ENCODE measurements at regions not wholly inside any gene's neighbourhood (a gene's known extent, or its start where the extent isn't known, plus 50 kb on each side); places are given as distances from the start of the nearest gene placed in this dataset.

GRCh38 chr13:53341144-53341510, 312.5 kb downstream of the OLFM4 start:
- H3K9me3 ChIP-seq (ENCODE audit: control extremely low read depth in 1 of 5, control insufficient read depth in 4 of 5, insufficient read depth in 2 of 5, low read depth in 1 of 5, low read length in 4 of 5), result no peaks in the 10 kb centered on the region
- no peaks in the 10 kb centered on the region for H3K27me3 ChIP-seq (replicated peaks in 2 of 5; ENCODE audit: control insufficient read depth in 4 of 5, insufficient read depth in 5 of 5, low read length in 4 of 5)
- 90% methylated on average over 3 of the region's 3 CpGs for WGBS (ENCODE audit: insufficient coverage)
- ChIA-PET POLR2A (no interaction called here), CTCF (no interaction called here)
- no peaks in the 10 kb centered on the region for H3K4me1 ChIP-seq (ENCODE audit: control extremely low read depth in 1 of 4, control insufficient read depth in 4 of 4, insufficient read depth in 4 of 4, low read length in 3 of 4)
- no peak for DNase-seq
- H3K27ac ChIP-seq (ENCODE audit: insufficient read depth in 1 of 2, low read depth in 1 of 2, low read length in 2 of 2, poor library complexity in 1 of 2, severe bottlenecking in 2 of 2), result no peak overlapping the region
- H3K36me3 ChIP-seq (ENCODE audit: control insufficient read depth in 4 of 4, insufficient read depth in 4 of 4, low read length in 3 of 4), result no peaks in the 10 kb centered on the region
- H3K4me3 ChIP-seq (ENCODE audit: control insufficient read depth in 1 of 7, extremely low read depth in 1 of 7, insufficient read depth in 4 of 7, low read depth in 2 of 7, low read length in 6 of 7), result no peak overlapping the region

- Histone ChIP-seq H3K4me3 (ENCODE audit: control insufficient read depth in 1 of 7, extremely low read depth in 1 of 7, insufficient read depth in 4 of 7, low read depth in 2 of 7, low read length in 6 of 7) (no peak overlapping the region), H3K4me1 (ENCODE audit: control extremely low read depth in 1 of 4, control insufficient read depth in 4 of 4, insufficient read depth in 4 of 4, low read length in 3 of 4) (no peaks in the 10 kb centered on the region), H3K27ac (ENCODE audit: insufficient read depth in 1 of 2, low read depth in 1 of 2, low read length in 2 of 2, poor library complexity in 1 of 2, severe bottlenecking in 2 of 2) (no peak overlapping the region), H3K36me3 (ENCODE audit: control insufficient read depth in 4 of 4, insufficient read depth in 4 of 4, low read length in 3 of 4) (no peaks in the 10 kb centered on the region), H3K9me3 (ENCODE audit: control extremely low read depth in 1 of 5, control insufficient read depth in 4 of 5, insufficient read depth in 2 of 5, low read depth in 1 of 5, low read length in 4 of 5) (no peaks in the 10 kb centered on the region), H3K27me3 (replicated peaks in 2 of 5; ENCODE audit: control insufficient read depth in 4 of 5, insufficient read depth in 5 of 5, low read length in 4 of 5) (no peaks in the 10 kb centered on the region)
- 23% methylated on average over 2 of the region's 3 CpGs for WGBS (ENCODE audit: insufficient coverage)
- no peak for DNase-seq
- ChIA-PET POLR2A (no interaction called here), CTCF (no interaction called here)
Measured at GRCh38 chr13:53342623-53343360, 314.2 kb downstream of the OLFM4 start.

DNA sequence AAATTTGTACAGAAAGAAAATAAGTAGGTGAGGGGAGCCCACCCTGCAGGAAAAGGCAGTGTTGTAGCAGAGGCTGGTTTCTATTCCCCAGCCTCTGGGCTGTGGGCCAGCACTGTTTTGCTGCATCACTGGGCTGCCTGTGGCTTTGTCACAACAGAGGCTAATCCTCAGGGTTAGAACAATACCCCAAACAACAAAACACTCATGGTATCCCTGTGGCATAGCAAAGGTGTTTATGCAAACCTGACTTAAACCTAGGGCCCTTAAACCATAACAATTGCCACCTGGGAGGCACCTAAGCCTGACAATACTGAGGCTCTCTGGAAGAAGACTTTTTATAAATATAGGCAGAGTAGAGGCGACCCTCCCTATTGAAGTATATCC, 314.7 kb downstream of the OLFM4 start:
- H3K9me3 ChIP-seq (ENCODE audit: control extremely low read depth in 1 of 5, control insufficient read depth in 4 of 5, insufficient read depth in 2 of 5, low read depth in 1 of 5, low read length in 4 of 5), result no peaks in the 10 kb centered on the region
- no peak for DNase-seq
- no peaks in the 10 kb centered on the region for H3K36me3 ChIP-seq (ENCODE audit: control insufficient read depth in 4 of 4, insufficient read depth in 4 of 4, low read length in 3 of 4)
- H3K27ac ChIP-seq (ENCODE audit: insufficient read depth in 1 of 2, low read depth in 1 of 2, low read length in 2 of 2, poor library complexity in 1 of 2, severe bottlenecking in 2 of 2), result no peak overlapping the region
- ChIA-PET POLR2A (no interaction called here), CTCF (no interaction called here)
- H3K4me3 ChIP-seq (ENCODE audit: control insufficient read depth in 1 of 7, extremely low read depth in 1 of 7, insufficient read depth in 4 of 7, low read depth in 2 of 7, low read length in 6 of 7), result no peak overlapping the region
- no CpG with 5 or more reads among the region's 1 CpG for WGBS (ENCODE audit: insufficient coverage)
- H3K27me3 ChIP-seq (replicated peaks in 2 of 5; ENCODE audit: control insufficient read depth in 4 of 5, insufficient read depth in 5 of 5, low read length in 4 of 5), result no peaks in the 10 kb centered on the region
- H3K4me1 ChIP-seq (ENCODE audit: control extremely low read depth in 1 of 4, control insufficient read depth in 4 of 4, insufficient read depth in 4 of 4, low read length in 3 of 4), result no peaks in the 10 kb centered on the region

DNA sequence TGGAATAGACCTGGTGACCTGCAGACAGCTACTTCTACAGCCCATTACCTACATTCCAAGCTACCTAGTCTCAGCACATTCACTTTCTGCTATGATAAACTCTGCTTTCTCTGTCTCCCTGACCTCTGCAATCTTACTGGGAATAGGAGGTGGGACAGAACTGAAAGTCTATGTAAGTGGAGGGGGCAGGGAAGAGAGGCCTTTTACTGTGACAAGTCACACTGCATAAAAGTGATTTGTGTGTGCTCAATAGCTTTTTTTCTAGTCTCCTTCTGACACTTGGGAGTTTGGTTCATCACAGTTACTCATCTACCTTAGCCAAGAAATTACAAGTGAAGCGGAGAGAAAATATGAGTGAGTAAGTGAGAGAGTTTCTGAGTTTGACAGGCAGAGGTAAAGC, 322.4 kb downstream of the OLFM4 start:
- Histone ChIP-seq H3K4me3 (ENCODE audit: control insufficient read depth in 1 of 7, extremely low read depth in 1 of 7, insufficient read depth in 4 of 7, low read depth in 2 of 7, low read length in 6 of 7) (no peak overlapping the region), H3K27me3 (replicated peaks in 2 of 5; ENCODE audit: control insufficient read depth in 4 of 5, insufficient read depth in 5 of 5, low read length in 4 of 5) (no peaks in the 10 kb centered on the region), H3K27ac (ENCODE audit: insufficient read depth in 1 of 2, low read depth in 1 of 2, low read length in 2 of 2, poor library complexity in 1 of 2, severe bottlenecking in 2 of 2) (no peak overlapping the region), H3K9me3 (ENCODE audit: control extremely low read depth in 1 of 5, control insufficient read depth in 4 of 5, insufficient read depth in 2 of 5, low read depth in 1 of 5, low read length in 4 of 5) (no peaks in the 10 kb centered on the region), H3K36me3 (ENCODE audit: control insufficient read depth in 4 of 4, insufficient read depth in 4 of 4, low read length in 3 of 4) (no peaks in the 10 kb centered on the region), H3K4me1 (ENCODE audit: control extremely low read depth in 1 of 4, control insufficient read depth in 4 of 4, insufficient read depth in 4 of 4, low read length in 3 of 4) (no peaks in the 10 kb centered on the region)
- DNase-seq, result no peak
- ChIA-PET POLR2A (no interaction called here), CTCF (no interaction called here)
- WGBS (ENCODE audit: insufficient coverage), result no CpG with 5 or more reads among the region's 1 CpG

GRCh38 chr13:53357582-53357981, 329.0 kb downstream of the OLFM4 start:
- CTCF ChIA-PET, result no interaction called here
- POLR2A ChIA-PET, result no interaction called here

DNA sequence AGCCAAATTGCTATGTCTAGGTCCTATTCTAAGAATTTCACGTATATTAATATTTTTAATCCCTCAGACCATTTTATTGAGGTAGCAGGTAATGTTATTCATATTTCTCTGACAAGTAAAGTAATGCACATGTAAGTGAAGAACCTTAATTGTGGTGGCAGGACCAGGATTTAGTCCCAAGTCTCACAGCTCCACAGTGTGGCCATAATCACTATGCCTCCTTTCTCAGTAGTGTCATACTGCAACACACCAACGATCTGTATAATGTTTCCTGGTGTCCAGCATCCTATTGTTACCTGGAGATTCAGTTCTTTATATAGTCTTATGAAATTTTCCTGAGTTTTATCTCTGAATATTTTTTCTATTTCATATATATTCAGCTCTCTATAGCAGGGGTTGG, 340.3 kb downstream of the OLFM4 start:
- WGBS (ENCODE audit: insufficient coverage), result no CpG with 5 or more reads among the region's 2 CpGs
- no peak for DNase-seq
- H3K36me3 ChIP-seq (ENCODE audit: control insufficient read depth in 4 of 4, insufficient read depth in 4 of 4, low read length in 3 of 4), result no peaks in the 10 kb centered on the region
- ChIA-PET POLR2A (no interaction called here), CTCF (no interaction called here)
- H3K27me3 ChIP-seq (replicated peaks in 2 of 5; ENCODE audit: control insufficient read depth in 4 of 5, insufficient read depth in 5 of 5, low read length in 4 of 5), result peaks cover 0 to 2% (median 0%) of the 10 kb centered on the region in 5 experiments
- H3K4me1 ChIP-seq (ENCODE audit: control extremely low read depth in 1 of 4, control insufficient read depth in 4 of 4, insufficient read depth in 4 of 4, low read length in 3 of 4), result no peaks in the 10 kb centered on the region
- H3K4me3 ChIP-seq (ENCODE audit: control insufficient read depth in 1 of 7, extremely low read depth in 1 of 7, insufficient read depth in 4 of 7, low read depth in 2 of 7, low read length in 6 of 7), result no peak overlapping the region
- no peaks in the 10 kb centered on the region for H3K9me3 ChIP-seq (ENCODE audit: control extremely low read depth in 1 of 5, control insufficient read depth in 4 of 5, insufficient read depth in 2 of 5, low read depth in 1 of 5, low read length in 4 of 5)
- no peak overlapping the region for H3K27ac ChIP-seq (ENCODE audit: insufficient read depth in 1 of 2, low read depth in 1 of 2, low read length in 2 of 2, poor library complexity in 1 of 2, severe bottlenecking in 2 of 2)

More at GRCh38 chr13:53357582-53357981, 329.0 kb downstream of the OLFM4 start:
- H3K27ac ChIP-seq (ENCODE audit: insufficient read depth in 1 of 2, low read depth in 1 of 2, low read length in 2 of 2, poor library complexity in 1 of 2, severe bottlenecking in 2 of 2), result no peak overlapping the region
- no peak overlapping the region for H3K4me3 ChIP-seq (ENCODE audit: control insufficient read depth in 1 of 7, extremely low read depth in 1 of 7, insufficient read depth in 4 of 7, low read depth in 2 of 7, low read length in 6 of 7)
- no peaks in the 10 kb centered on the region for H3K4me1 ChIP-seq (ENCODE audit: control extremely low read depth in 1 of 4, control insufficient read depth in 4 of 4, insufficient read depth in 4 of 4, low read length in 3 of 4)
- no peaks in the 10 kb centered on the region for H3K9me3 ChIP-seq (ENCODE audit: control extremely low read depth in 1 of 5, control insufficient read depth in 4 of 5, insufficient read depth in 2 of 5, low read depth in 1 of 5, low read length in 4 of 5)
- no peaks in the 10 kb centered on the region for H3K36me3 ChIP-seq (ENCODE audit: control insufficient read depth in 4 of 4, insufficient read depth in 4 of 4, low read length in 3 of 4)
- no peaks in the 10 kb centered on the region for H3K27me3 ChIP-seq (replicated peaks in 2 of 5; ENCODE audit: control insufficient read depth in 4 of 5, insufficient read depth in 5 of 5, low read length in 4 of 5)
- DNase-seq, result no peak
- WGBS (ENCODE audit: insufficient coverage), result 78% methylated on average over 3 of the region's 3 CpGs

GRCh38 chr13:53379485-53379884, 350.9 kb downstream of the OLFM4 start:
- H3K4me1 ChIP-seq (ENCODE audit: control extremely low read depth in 1 of 4, control insufficient read depth in 4 of 4, insufficient read depth in 4 of 4, low read length in 3 of 4), result no peaks in the 10 kb centered on the region
- H3K27ac ChIP-seq (ENCODE audit: insufficient read depth in 1 of 2, low read depth in 1 of 2, low read length in 2 of 2, poor library complexity in 1 of 2, severe bottlenecking in 2 of 2), result no peak overlapping the region
- H3K27me3 ChIP-seq (replicated peaks in 2 of 5; ENCODE audit: control insufficient read depth in 4 of 5, insufficient read depth in 5 of 5, low read length in 4 of 5), result no peaks in the 10 kb centered on the region
- ChIA-PET POLR2A (no interaction called here), CTCF (no interaction called here)
- no peaks in the 10 kb centered on the region for H3K9me3 ChIP-seq (ENCODE audit: control extremely low read depth in 1 of 5, control insufficient read depth in 4 of 5, insufficient read depth in 2 of 5, low read depth in 1 of 5, low read length in 4 of 5)
- no peaks in the 10 kb centered on the region for H3K36me3 ChIP-seq (ENCODE audit: control insufficient read depth in 4 of 4, insufficient read depth in 4 of 4, low read length in 3 of 4)
- WGBS (ENCODE audit: insufficient coverage), result no CpG with 5 or more reads among the region's 1 CpG
- no peak for DNase-seq
- H3K4me3 ChIP-seq (ENCODE audit: control insufficient read depth in 1 of 7, extremely low read depth in 1 of 7, insufficient read depth in 4 of 7, low read depth in 2 of 7, low read length in 6 of 7), result no peak overlapping the region

Measured in common myeloid progenitor, CD34-positive (primary cell).